ENCODE measurements at regions not wholly inside any gene's neighbourhood (a gene's known extent, or its start where the extent isn't known, plus 50 kb on each side); places are given as distances from the start of the nearest gene placed in this dataset.

DNA sequence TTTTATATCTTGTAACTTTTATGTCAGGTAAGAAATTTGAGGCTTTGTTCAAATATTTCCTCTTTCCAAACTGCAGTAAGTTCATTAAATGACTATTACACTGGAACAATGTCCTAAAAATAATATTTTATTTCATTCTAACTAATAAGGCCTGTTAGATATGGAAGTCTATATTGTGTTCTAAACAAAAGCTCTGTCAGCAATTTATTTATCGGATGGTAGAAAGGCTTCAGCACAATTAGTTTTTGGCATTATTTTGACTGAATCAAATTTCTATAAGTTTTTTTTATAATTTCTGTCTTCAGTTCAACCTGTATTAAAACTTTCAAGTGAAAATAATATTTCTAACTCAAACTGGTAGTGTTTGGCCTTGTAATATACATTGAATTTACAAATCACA is 992.1 kb downstream of the EPHA3 start:
- ChIA-PET CTCF (no interaction called here), POLR2A (no interaction called here)
- Mint-ChIP-seq H3K27me3 (no peaks in the 10 kb centered on the region), H3K9me3 (ENCODE audit: insufficient read depth) (no peaks in the 10 kb centered on the region), H3K4me3 (no peak overlapping the region), H3K27ac (no peak overlapping the region), H3K4me1 (no peaks in the 10 kb centered on the region)
- WGBS (ENCODE audit: insufficient coverage), result no CpG with 5 or more reads among the region's 1 CpG
- ATAC-seq (ENCODE audit: low read depth), result no peak
- H3K4me1 ChIP-seq (ENCODE audit: control insufficient read depth in 2 of 2, insufficient read depth in 2 of 2, low read length in 2 of 2), result no peaks in the 10 kb centered on the region
- no peak overlapping the region for H3K4me2 ChIP-seq (replicated peaks; ENCODE audit: low read depth, low read length, poor library complexity, severe bottlenecking)
- H2AFZ ChIP-seq (ENCODE audit: insufficient read depth, low read depth, low read length, poor library complexity, severe bottlenecking), result no peak overlapping the region
- no peaks in the 10 kb centered on the region for H3K79me2 ChIP-seq (ENCODE audit: control insufficient read depth, insufficient read depth, low read length)
- TF ChIP-seq, protein P1, sequence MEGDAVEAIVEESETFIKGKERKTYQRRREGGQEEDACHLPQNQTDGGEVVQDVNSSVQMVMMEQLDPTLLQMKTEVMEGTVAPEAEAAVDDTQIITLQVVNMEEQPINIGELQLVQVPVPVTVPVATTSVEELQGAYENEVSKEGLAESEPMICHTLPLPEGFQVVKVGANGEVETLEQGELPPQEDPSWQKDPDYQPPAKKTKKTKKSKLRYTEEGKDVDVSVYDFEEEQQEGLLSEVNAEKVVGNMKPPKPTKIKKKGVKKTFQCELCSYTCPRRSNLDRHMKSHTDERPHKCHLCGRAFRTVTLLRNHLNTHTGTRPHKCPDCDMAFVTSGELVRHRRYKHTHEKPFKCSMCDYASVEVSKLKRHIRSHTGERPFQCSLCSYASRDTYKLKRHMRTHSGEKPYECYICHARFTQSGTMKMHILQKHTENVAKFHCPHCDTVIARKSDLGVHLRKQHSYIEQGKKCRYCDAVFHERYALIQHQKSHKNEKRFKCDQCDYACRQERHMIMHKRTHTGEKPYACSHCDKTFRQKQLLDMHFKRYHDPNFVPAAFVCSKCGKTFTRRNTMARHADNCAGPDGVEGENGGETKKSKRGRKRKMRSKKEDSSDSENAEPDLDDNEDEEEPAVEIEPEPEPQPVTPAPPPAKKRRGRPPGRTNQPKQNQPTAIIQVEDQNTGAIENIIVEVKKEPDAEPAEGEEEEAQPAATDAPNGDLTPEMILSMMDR (IDR thresholded peaks at IDR 0.05), result no peak
- TF ChIP-seq EZH2 (IDR thresholded peaks at IDR 0.05; ENCODE audit: borderline replicate concordance, insufficient read depth, low read depth, low read length, poor library complexity, severe bottlenecking), result no peak
- no peaks in the 10 kb centered on the region for H3K27me3 ChIP-seq (replicated peaks in 1 of 4; ENCODE audit: control extremely low read depth in 1 of 4, control insufficient read depth in 3 of 4, insufficient read depth in 4 of 4, low read length in 3 of 4)
- H3K27ac ChIP-seq (ENCODE audit: low read length in 2 of 2), result no peak overlapping the region
- intact Hi-C loops (cut with micrococcal nuclease), result no loop called here
- no peaks in the 10 kb centered on the region for H3K36me3 ChIP-seq (replicated peaks in 1 of 2; ENCODE audit: control extremely low read depth in 1 of 2, control insufficient read depth in 1 of 2, extremely low read depth in 1 of 2, insufficient read depth in 2 of 2, low read length in 1 of 2)
- no peaks in the 10 kb centered on the region for H3K9me3 ChIP-seq (ENCODE audit: control extremely low read depth in 1 of 3, control insufficient read depth in 2 of 3, insufficient read depth in 1 of 3, low read length in 2 of 3)
- H3K9ac ChIP-seq (ENCODE audit: low read length), result no peak overlapping the region
- no peak overlapping the region for H3K4me3 ChIP-seq (ENCODE audit: control extremely low read depth in 1 of 5, extremely low read depth in 1 of 5, insufficient read depth in 1 of 5, low read depth in 2 of 5, low read length in 4 of 5)
- H4K20me1 ChIP-seq (ENCODE audit: control insufficient read depth, insufficient read depth, low read length, poor library complexity, severe bottlenecking), result no peaks in the 10 kb centered on the region
- DNase-seq, result no peak

DNA sequence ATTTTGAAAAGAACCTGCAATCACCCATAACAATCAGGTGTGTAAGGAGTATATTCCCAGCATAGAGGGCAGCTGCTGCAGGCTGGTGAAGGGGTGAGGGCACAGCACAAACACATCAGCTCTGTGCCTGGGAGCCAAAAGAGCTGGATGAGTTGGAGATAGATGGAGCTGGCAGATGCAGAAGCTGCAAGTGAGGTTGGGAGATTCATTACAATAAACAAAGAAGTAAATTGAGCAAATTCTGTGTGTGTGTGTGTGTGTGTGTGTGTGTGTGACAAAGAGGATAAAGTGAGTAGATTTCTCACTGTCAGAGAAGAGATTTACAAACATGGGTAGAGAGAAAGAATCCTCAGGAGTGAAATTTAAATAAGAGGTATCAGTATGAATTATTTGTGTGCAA is 994.7 kb downstream of the EPHA3 start:
- Histone ChIP-seq H3K27ac (ENCODE audit: low read length in 2 of 2) (no peak overlapping the region), H3K27me3 (replicated peaks in 1 of 4; ENCODE audit: control extremely low read depth in 1 of 4, control insufficient read depth in 3 of 4, insufficient read depth in 4 of 4, low read length in 3 of 4) (no peaks in the 10 kb centered on the region), H3K4me3 (ENCODE audit: control extremely low read depth in 1 of 5, extremely low read depth in 1 of 5, insufficient read depth in 1 of 5, low read depth in 2 of 5, low read length in 4 of 5) (no peak overlapping the region), H3K79me2 (ENCODE audit: control insufficient read depth, insufficient read depth, low read length) (no peaks in the 10 kb centered on the region), H3K36me3 (replicated peaks in 1 of 2; ENCODE audit: control extremely low read depth in 1 of 2, control insufficient read depth in 1 of 2, extremely low read depth in 1 of 2, insufficient read depth in 2 of 2, low read length in 1 of 2) (no peaks in the 10 kb centered on the region), H3K4me2 (replicated peaks; ENCODE audit: low read depth, low read length, poor library complexity, severe bottlenecking) (no peak overlapping the region), H3K4me1 (ENCODE audit: control insufficient read depth in 2 of 2, insufficient read depth in 2 of 2, low read length in 2 of 2) (no peaks in the 10 kb centered on the region), H3K9me3 (ENCODE audit: control extremely low read depth in 1 of 3, control insufficient read depth in 2 of 3, insufficient read depth in 1 of 3, low read length in 2 of 3) (no peaks in the 10 kb centered on the region), H3K9ac (ENCODE audit: low read length) (no peak overlapping the region), H2AFZ (ENCODE audit: insufficient read depth, low read depth, low read length, poor library complexity, severe bottlenecking) (no peak overlapping the region), H4K20me1 (ENCODE audit: control insufficient read depth, insufficient read depth, low read length, poor library complexity, severe bottlenecking) (no peaks in the 10 kb centered on the region)
- intact Hi-C loops (cut with micrococcal nuclease), result no loop called here
- DNase-seq (no peak), ATAC-seq (ENCODE audit: low read depth) (no peak)
- Mint-ChIP-seq H3K27ac (no peak overlapping the region), H3K4me1 (no peaks in the 10 kb centered on the region), H3K9me3 (ENCODE audit: insufficient read depth) (no peaks in the 10 kb centered on the region), H3K27me3 (no peaks in the 10 kb centered on the region), H3K4me3 (no peak overlapping the region)
- CTCF ChIA-PET, result no interaction called here
- TF ChIP-seq EZH2 (IDR thresholded peaks at IDR 0.05; ENCODE audit: borderline replicate concordance, insufficient read depth, low read depth, low read length, poor library complexity, severe bottlenecking), result no peak
- TF ChIP-seq, protein P1 (IDR thresholded peaks at IDR 0.05), result no peak
- POLR2A ChIA-PET, result no interaction called here
